SK-N-SH (cell line): ENCODE measurements at regions not wholly inside any gene's neighbourhood (a gene's known extent, or its start where the extent isn't known, plus 50 kb on each side); places are given as distances from the start of the nearest gene placed in this dataset.
A peak's percentile ranks its signal among the peaks of the same experiment; 100 is the strongest.

Experiments
- CTCF ChIA-PET: fragments of 300-600, 350-600 bp; formaldehyde crosslinking; extraction: SDS; loops from one replicate; lab custom pipeline; 2021; lab: Yijun Ruan, JAX
- POLR2A ChIA-PET: fragments of 350-600 bp; sonication (Branson Sonifier 250); formaldehyde crosslinking; extraction: SDS; loops from one replicate; lab custom pipeline; 2020; ENCODE audit warnings: antibody characterized with exemption, inconsistent platforms; lab: Yijun Ruan, JAX
- DNase-seq: peaks from one replicate; pipeline ENCODE4 v3.0.0; 2012
- H2AFZ ChIP-seq: fragments of 200-600 bp; sonication (generic); 2 replicates; pipeline ENCODE4 v1.8.1; 2016; ENCODE audit warnings: antibody characterized with exemption, mild to moderate bottlenecking, low read depth
- H3F3A ChIP-seq: fragments of 200-600 bp; sonication (generic); replicated peaks from 2 replicates; pipeline ENCODE3; 2016; ENCODE audit warnings: antibody characterized with exemption, mild to moderate bottlenecking; ENCODE audit not compliant: insufficient read depth
- H3K27ac ChIP-seq, 2 experiments: fragments of 200-500 bp in 1 of 2; fragments of 200-600 bp in 1 of 2; sonication (Bioruptor generic) in 1 of 2; sonication (generic), shearing (Covaris generic) in 1 of 2; 2 replicates each; pipeline versions ENCODE4 v1.5.1 to v1.6.1; 2014 to 2016; ENCODE audit warnings: low read depth in 2 of 2, inconsistent platforms in 1 of 2, low read length in 1 of 2, mild to moderate bottlenecking in 1 of 2, mixed read lengths in 1 of 2
- H3K27me3 ChIP-seq: fragments of 200-600 bp; sonication (generic), shearing (Covaris generic); 2 replicates; pipeline ENCODE4 v1.6.1; 2016; ENCODE audit warnings: mixed run types; ENCODE audit not compliant: insufficient read depth
- H3K36me3 ChIP-seq, 2 experiments: fragments of 200-500 bp in 1 of 2; fragments of 200-600 bp in 1 of 2; sonication (Bioruptor generic) in 1 of 2; sonication (generic) in 1 of 2; replicated peaks in 1 of 2; 2 replicates each; pipeline versions ENCODE3 to v1.5.1; 2014 to 2016; ENCODE audit warnings: low read length in 1 of 2, mild to moderate bottlenecking in 1 of 2; ENCODE audit not compliant: insufficient read depth in 2 of 2, control insufficient read depth in 1 of 2
- H3K4me1 ChIP-seq, 2 experiments: fragments of 200-500 bp in 1 of 2; fragments of 200-600 bp in 1 of 2; sonication (Bioruptor generic) in 1 of 2; sonication (generic), shearing (Covaris generic) in 1 of 2; 2 replicates each; pipeline versions ENCODE4 v1.5.1 to v1.6.1; 2014 to 2016; ENCODE audit warnings: low read depth in 1 of 2, low read length in 1 of 2, mixed run types in 1 of 2; ENCODE audit not compliant: insufficient read depth in 2 of 2, control insufficient read depth in 1 of 2
- H3K4me2 ChIP-seq: fragments of 200-600 bp; sonication (generic), shearing (Covaris generic); 2 replicates; pipeline ENCODE4 v1.6.1; 2017; ENCODE audit warnings: mixed run types
- H3K4me3 ChIP-seq, 2 experiments: fragments of 200-500 bp in 1 of 2; fragments of 200-600 bp in 1 of 2; sonication (Bioruptor generic) in 1 of 2; sonication (generic), shearing (Covaris generic) in 1 of 2; 2 replicates each; pipeline versions ENCODE4 v1.5.1 to v1.8.1; 2014 to 2016; ENCODE audit warnings: low read depth in 2 of 2, inconsistent platforms in 1 of 2, low read length in 1 of 2, mild to moderate bottlenecking in 1 of 2, mixed read lengths in 1 of 2, moderate library complexity in 1 of 2
- H3K79me2 ChIP-seq: fragments of 200-600 bp; sonication (generic); 2 replicates; pipeline ENCODE4 v1.8.1; 2017; ENCODE audit warnings: mild to moderate bottlenecking; ENCODE audit not compliant: insufficient read depth
- H3K9ac ChIP-seq: fragments of 200-600 bp; sonication (generic); 2 replicates; pipeline ENCODE4 v1.6.1; 2017; ENCODE audit warnings: mixed run types
- H3K9me2 ChIP-seq: fragments of 200-600 bp; sonication (generic); 2 replicates; pipeline ENCODE4 v1.6.1; 2017; ENCODE audit warnings: mixed run types
- H3K9me3 ChIP-seq: fragments of 200-600 bp; sonication (generic); 2 replicates; pipeline ENCODE4 v1.6.1; 2017; ENCODE audit warnings: mixed run types, mild to moderate bottlenecking, moderate library complexity
- H4K20me1 ChIP-seq: fragments of 200-600 bp; sonication (generic); 2 replicates; pipeline ENCODE4 v1.6.1; 2017; ENCODE audit warnings: mild to moderate bottlenecking, mixed run types; ENCODE audit not compliant: insufficient read depth
- EP300 ChIP-seq, 2 experiments: IDR thresholded peaks; 2 replicates each; pipeline versions ENCODE4 v1.4.0 to v1.6.1; 2012; ENCODE audit warnings: borderline replicate concordance in 1 of 2, low read depth in 1 of 2, low read length in 1 of 2
- EZH2phosphoT487 ChIP-seq: fragments of 200-600 bp; sonication (generic); IDR thresholded peaks from 2 replicates; pipeline ENCODE4 v1.6.1; 2017; ENCODE audit warnings: low read depth, mixed run types, mild to moderate bottlenecking, antibody characterized with exemption, moderate library complexity, borderline replicate concordance
- FOSL2 ChIP-seq: IDR thresholded peaks from 2 replicates; pipeline ENCODE4 v1.4.0; 2012; ENCODE audit warnings: low read depth, mild to moderate bottlenecking, moderate library complexity, borderline replicate concordance
- FOXJ3 ChIP-seq: sonication (generic); formaldehyde crosslinking; IDR thresholded peaks from 2 replicates; pipeline ENCODE4 v1.5.1; 2020; ENCODE audit warnings: mild to moderate bottlenecking, missing genetic modification reagents
- GABPA ChIP-seq: IDR thresholded peaks from 2 replicates; pipeline ENCODE4 v1.4.0; 2012; ENCODE audit warnings: low read depth, mild to moderate bottlenecking
- IRF3 ChIP-seq: fragments of 150-350 bp; IDR thresholded peaks from 2 replicates; pipeline ENCODE4 v1.6.1; 2016; ENCODE audit warnings: mild to moderate bottlenecking, low read depth, low read length
- MAX ChIP-seq: IDR thresholded peaks from 2 replicates; pipeline ENCODE4 v1.4.0; 2012; ENCODE audit warnings: low read depth
- MEF2A ChIP-seq: IDR thresholded peaks from 2 replicates; pipeline ENCODE4 v1.4.0; 2012; ENCODE audit warnings: low read depth, borderline replicate concordance
- MXI1 ChIP-seq: IDR thresholded peaks from 2 replicates; pipeline ENCODE4 v1.6.1; 2012; ENCODE audit warnings: mild to moderate bottlenecking, low read depth, low read length, improper control_type of control experiment
- NFIC ChIP-seq: IDR thresholded peaks from 2 replicates; pipeline ENCODE4 v1.4.0; 2012; ENCODE audit warnings: borderline replicate concordance
- NRF1 ChIP-seq: IDR thresholded peaks from 2 replicates; pipeline ENCODE4 v1.6.1; 2012; ENCODE audit warnings: low read depth, mild to moderate bottlenecking, low read length
- REST ChIP-seq: IDR thresholded peaks from 2 replicates; pipeline ENCODE4 v1.6.1; 2012; ENCODE audit warnings: mild to moderate bottlenecking, low read depth, low read length, moderate library complexity
- RFX5 ChIP-seq: IDR thresholded peaks from 2 replicates; pipeline ENCODE4 v1.6.1; 2012; ENCODE audit warnings: mild to moderate bottlenecking, improper control_type of control experiment, low read length
- RXRA ChIP-seq: IDR thresholded peaks from 2 replicates; pipeline ENCODE4 v1.4.0; 2012; ENCODE audit warnings: low read depth, mild to moderate bottlenecking, borderline replicate concordance
- SIN3A ChIP-seq: IDR thresholded peaks from 2 replicates; pipeline ENCODE4 v1.6.1; 2012; ENCODE audit warnings: low read depth, mild to moderate bottlenecking, low read length, moderate library complexity, borderline replicate concordance
- SMC3 ChIP-seq: IDR thresholded peaks from 2 replicates; pipeline ENCODE4 v1.6.1; 2012; ENCODE audit warnings: low read depth, low read length, improper control_type of control experiment
- TAF1 ChIP-seq: IDR thresholded peaks from 2 replicates; pipeline ENCODE4 v1.6.1; 2012; ENCODE audit warnings: low read depth, mild to moderate bottlenecking, low read length, moderate library complexity, borderline replicate concordance
- TCF12 ChIP-seq: IDR thresholded peaks from 2 replicates; pipeline ENCODE4 v1.4.0; 2012
- TEAD4 ChIP-seq: IDR thresholded peaks from 2 replicates; pipeline ENCODE4 v1.4.0; 2012; ENCODE audit warnings: mild to moderate bottlenecking, borderline replicate concordance; ENCODE audit not compliant: insufficient read depth
- USF2 ChIP-seq: fragments of 150-350 bp; IDR thresholded peaks from 2 replicates; pipeline ENCODE4 v1.6.1; 2017; ENCODE audit warnings: antibody characterized with exemption, low read length, low read depth, borderline replicate concordance
- WGBS: methylation state at CpG from one replicate; pipeline ENCODE4 v1.1.6; 2017; ENCODE audit warnings: low lambda C conversion rate; 5-methylcytosine and 5-hydroxymethylcytosine counted together

- H3K9ac ChIP-seq, result no peak overlapping the region
- H3K4me2 ChIP-seq, result no peak overlapping the region
- peak; percentile 7 for DNase-seq
- CTCF ChIA-PET, result no interaction called here
- no peaks in the 10 kb centered on the region for H4K20me1 ChIP-seq
- no peaks in the 10 kb centered on the region for H3K79me2 ChIP-seq
- WGBS, result 28% methylated on average over 7 of the region's 13 CpGs
- H3K4me3 ChIP-seq, result no peak overlapping the region
- H3K27me3 ChIP-seq, result no peaks in the 10 kb centered on the region
- H3F3A ChIP-seq, result no peaks in the 10 kb centered on the region
- peaks cover 0 to 66% of the 10 kb centered on the region in 2 experiments; a peak in 1 of 4 replicates for H3K4me1 ChIP-seq
- no peaks in the 10 kb centered on the region for H3K9me2 ChIP-seq
- peak overlapping the region in 1 of 2 experiments; percentile 1; a peak in 1 of 4 replicates for H3K27ac ChIP-seq
- H3K9me3 ChIP-seq, result no peaks in the 10 kb centered on the region
- POLR2A ChIA-PET, result no interaction called here
- no peaks in the 10 kb centered on the region for H3K36me3 ChIP-seq
- H2AFZ ChIP-seq, result no peak overlapping the region
- TF ChIP-seq SIN3A, result no peak
- TF ChIP-seq REST, result no peak
- no peak for TF ChIP-seq FOXJ3 (CRISPR knock-in tag)
- no peak for TF ChIP-seq MEF2A
- TF ChIP-seq NRF1, result no peak
- no peak for TF ChIP-seq EZH2phosphoT487
- no peak for TF ChIP-seq GABPA
- no peak for TF ChIP-seq SMC3
- TF ChIP-seq IRF3, result no peak
- TF ChIP-seq TEAD4, result no peak
- TF ChIP-seq MXI1, result no peak
- TF ChIP-seq RFX5, result no peak
- TF ChIP-seq USF2, result no peak
- no peak for TF ChIP-seq EP300 (IDR thresholded peaks at IDR 0.05; ENCODE audit: borderline replicate concordance in 1 of 2, low read depth in 1 of 2, low read length in 1 of 2)
- no peak for TF ChIP-seq NFIC
- no peak for TF ChIP-seq MAX
- no peak for TF ChIP-seq FOSL2
- TF ChIP-seq TAF1, result no peak
- no peak for TF ChIP-seq RXRA
- no peak for TF ChIP-seq TCF12
These were observed 218.5 kb downstream of the PTPRU start for GRCh38 chr1:29454616-29455380.
